GM12801 (cell line): ENCODE measurements at regions not wholly inside any gene's neighbourhood (a gene's known extent, or its start where the extent isn't known, plus 50 kb on each side); places are given as distances from the start of the nearest gene placed in this dataset.

ENCODE experiments used
- CTCF ChIP-seq: IDR thresholded peaks from one replicate; pipeline ENCODE4 v1.5.1; 2011; ENCODE audit warnings: control low read depth; ENCODE audit not compliant: insufficient read length; ENCODE audit errors: extremely low read depth

- TF ChIP-seq CTCF, result no peak
These were observed 292.8 kb downstream of the EN1 start for GRCh38 chr2:118554616-118555015.

GRCh38 chr2:118549503-118549902, 297.9 kb downstream of the EN1 start:
- TF ChIP-seq CTCF, result no peak

- TF ChIP-seq CTCF, result no peak
These were observed 298.5 kb downstream of the EN1 start for GRCh38 chr2:118548880-118549488.

GRCh38 chr2:118539290-118539689, 308.2 kb downstream of the EN1 start:
- TF ChIP-seq CTCF, result no peak

- no peak for TF ChIP-seq CTCF
These were observed 311.1 kb downstream of the EN1 start for GRCh38 chr2:118536306-118536705.

- TF ChIP-seq CTCF, result no peak
These were observed 311.6 kb downstream of the EN1 start for GRCh38 chr2:118535818-118536212.

- no peak for TF ChIP-seq CTCF
These were observed 312.2 kb downstream of the EN1 start for GRCh38 chr2:118535171-118535817.
